Subcutaneous abdominal adipose tissue (tissue), 5 donors: ENCODE measurements at regions not wholly inside any gene's neighbourhood (a gene's known extent, or its start where the extent isn't known, plus 50 kb on each side); places are given as distances from the start of the nearest gene placed in this dataset.
"Not testable (repeated sequence)": the region's sequence is repeated elsewhere in the genome, so short reads cannot be mapped to it uniquely, and the experiment has no call there.

ENCODE experiments used
- H3K27ac ChIP-seq: one replicate; pipeline ENCODE4 v1.7.0; 2013; ENCODE audit warnings: low read depth, mild to moderate bottlenecking, inconsistent platforms, low read length, moderate library complexity
- H3K27me3 ChIP-seq, 5 donors: one replicate each; pipeline ENCODE4 v1.7.0; 2013; ENCODE audit warnings: low read length in 5 of 5, inconsistent platforms in 1 of 5; ENCODE audit not compliant: control insufficient read depth in 5 of 5, insufficient read depth in 4 of 5
- H3K36me3 ChIP-seq, 5 donors: one replicate each; pipeline ENCODE4 v1.7.0; 2013; ENCODE audit warnings: low read length in 5 of 5; ENCODE audit not compliant: control insufficient read depth in 5 of 5, insufficient read depth in 5 of 5
- H3K4me1 ChIP-seq, 5 donors: one replicate each; pipeline ENCODE4 v1.7.0; 2013; ENCODE audit warnings: low read length in 5 of 5, mild to moderate bottlenecking in 3 of 5, moderate library complexity in 1 of 5; ENCODE audit not compliant: control insufficient read depth in 5 of 5, insufficient read depth in 5 of 5
- H3K4me3 ChIP-seq, 5 donors: one replicate each; pipeline ENCODE4 v1.7.0; 2013; ENCODE audit warnings: low read length in 5 of 5, low read depth in 1 of 5
- H3K9ac ChIP-seq, 5 donors: one replicate each; pipeline ENCODE4 v1.7.0; 2013; ENCODE audit warnings: low read length in 5 of 5, mild to moderate bottlenecking in 4 of 5, moderate library complexity in 3 of 5
- H3K9me3 ChIP-seq, 5 donors: one replicate each; pipeline ENCODE4 v1.7.0; 2013; ENCODE audit warnings: low read length in 5 of 5; ENCODE audit not compliant: control insufficient read depth in 5 of 5
- donor health status: healthy.
- donor health status: healthy.
- donor health status: healthy.
- donor health status: healthy.
- donor health status: healthy.

- Histone ChIP-seq H3K4me1 (no peaks in the 10 kb centered on the region), H3K4me3 (no peak overlapping the region), H3K9ac (no peak overlapping the region), H3K27ac (no peak overlapping the region), H3K9me3 (no peaks in the 10 kb centered on the region), H3K36me3 (no peaks in the 10 kb centered on the region), H3K27me3 (no peaks in the 10 kb centered on the region)
These were observed 769.8 kb upstream of the NECTIN3 start for GRCh38 chr3:110301781-110302180.

- H3K4me1 ChIP-seq = no peaks in the 10 kb centered on the region
- no peak overlapping the region for H3K4me3 ChIP-seq
- no peak overlapping the region for H3K9ac ChIP-seq
- no peaks in the 10 kb centered on the region for H3K27me3 ChIP-seq
- no peaks in the 10 kb centered on the region for H3K36me3 ChIP-seq
- no peak overlapping the region for H3K27ac ChIP-seq
- no peaks in the 10 kb centered on the region for H3K9me3 ChIP-seq
These were observed 764.4 kb upstream of the NECTIN3 start for GRCh38 chr3:110307065-110307809.

GRCh38 chr3:110311541-110311940 lies 760.1 kb upstream of the NECTIN3 start:
- H3K9me3 ChIP-seq = no peaks in the 10 kb centered on the region
- H3K27ac ChIP-seq = no peak overlapping the region
- no peak overlapping the region for H3K9ac ChIP-seq
- no peak overlapping the region for H3K4me3 ChIP-seq
- no peaks in the 10 kb centered on the region for H3K36me3 ChIP-seq
- H3K4me1 ChIP-seq = peaks cover 0 to 3% (median 0%) of the 10 kb centered on the region in 5 donors
- H3K27me3 ChIP-seq = no peaks in the 10 kb centered on the region

- Histone ChIP-seq H3K9ac (no peak overlapping the region), H3K36me3 (no peaks in the 10 kb centered on the region), H3K4me1 (peaks cover 0 to 3% (median 0%) of the 10 kb centered on the region in 5 donors), H3K9me3 (no peaks in the 10 kb centered on the region), H3K4me3 (peak overlapping the region in 1 of 5 donors; percentile 19), H3K27ac (no peak overlapping the region), H3K27me3 (no peaks in the 10 kb centered on the region)
These were observed 757.0 kb upstream of the NECTIN3 start for GRCh38 chr3:110314512-110315114.

GRCh38 chr3:110318108-110318507 lies 753.5 kb upstream of the NECTIN3 start:
- H3K27ac ChIP-seq = no peak overlapping the region
- H3K4me1 ChIP-seq = peaks cover 0 to 3% (median 0%) of the 10 kb centered on the region in 5 donors
- no peaks in the 10 kb centered on the region for H3K27me3 ChIP-seq
- H3K36me3 ChIP-seq = no peaks in the 10 kb centered on the region
- H3K9me3 ChIP-seq = no peaks in the 10 kb centered on the region
- H3K9ac ChIP-seq = no peak overlapping the region
- H3K4me3 ChIP-seq = no peak overlapping the region

GRCh38 chr3:110323349-110323748 lies 748.3 kb upstream of the NECTIN3 start:
- H3K27me3 ChIP-seq = no peaks in the 10 kb centered on the region
- H3K27ac ChIP-seq = no peak overlapping the region
- no peaks in the 10 kb centered on the region for H3K36me3 ChIP-seq
- peaks cover 0 to 3% (median 0%) of the 10 kb centered on the region in 5 donors for H3K4me1 ChIP-seq
- H3K4me3 ChIP-seq = no peak overlapping the region
- H3K9me3 ChIP-seq = no peaks in the 10 kb centered on the region
- no peak overlapping the region for H3K9ac ChIP-seq

- Histone ChIP-seq H3K9ac (no peak overlapping the region), H3K4me3 (no peak overlapping the region), H3K4me1 (peaks cover 0 to 3% (median 0%) of the 10 kb centered on the region in 5 donors), H3K27ac (no peak overlapping the region), H3K36me3 (no peaks in the 10 kb centered on the region), H3K9me3 (no peaks in the 10 kb centered on the region), H3K27me3 (no peaks in the 10 kb centered on the region)
These were observed 747.4 kb upstream of the NECTIN3 start for GRCh38 chr3:110324171-110324705.

GRCh38 chr3:110327870-110328269 lies 743.7 kb upstream of the NECTIN3 start:
- H3K27ac ChIP-seq = no peak overlapping the region
- H3K4me3 ChIP-seq = no peak overlapping the region
- peaks cover 0 to 3% (median 0%) of the 10 kb centered on the region in 5 donors for H3K4me1 ChIP-seq
- H3K9ac ChIP-seq = no peak overlapping the region
- no peaks in the 10 kb centered on the region for H3K9me3 ChIP-seq
- no peaks in the 10 kb centered on the region for H3K36me3 ChIP-seq
- no peaks in the 10 kb centered on the region for H3K27me3 ChIP-seq

GRCh38 chr3:110331562-110331961 lies 740.1 kb upstream of the NECTIN3 start:
- H3K4me1 ChIP-seq, H3K36me3 ChIP-seq, H3K4me3 ChIP-seq, H3K27ac ChIP-seq, H3K9ac ChIP-seq, H3K9me3 ChIP-seq, H3K27me3 ChIP-seq: not testable (repeated sequence)

- Histone ChIP-seq H3K27me3 (no peaks in the 10 kb centered on the region), H3K9me3 (peaks cover 0 to 4% (median 3%) of the 10 kb centered on the region in 5 donors), H3K4me3 (no peak overlapping the region), H3K9ac (no peak overlapping the region), H3K4me1 (no peaks in the 10 kb centered on the region), H3K36me3 (no peaks in the 10 kb centered on the region), H3K27ac (no peak overlapping the region)
These were observed 739.0 kb upstream of the NECTIN3 start for GRCh38 chr3:110332629-110333028.
